ENCODE measurements at regions not wholly inside any gene's neighbourhood (a gene's known extent, or its start where the extent isn't known, plus 50 kb on each side); places are given as distances from the start of the nearest gene placed in this dataset.
A peak's percentile ranks its signal among the peaks of the same experiment; 100 is the strongest.
"Not testable (repeated sequence)": the region's sequence is repeated elsewhere in the genome, so short reads cannot be mapped to it uniquely, and the experiment has no call there.

- Histone ChIP-seq H3K4me3 (ENCODE audit: insufficient read depth, low read depth, low read length) (no peak overlapping the region), H3K27me3 (ENCODE audit: control insufficient read depth, insufficient read depth, low read length) (no peaks in the 10 kb centered on the region), H3K36me3 (replicated peaks; ENCODE audit: control insufficient read depth, insufficient read depth, low read length) (no peaks in the 10 kb centered on the region)
- no peak for DNase-seq
These were observed 169.7 kb downstream of the TMEM47 start for GRCh38 chrX:34487364-34487763.

- DNase-seq: no peak
- no peaks in the 10 kb centered on the region for H3K36me3 ChIP-seq (replicated peaks; ENCODE audit: control insufficient read depth, insufficient read depth, low read length)
- no peak overlapping the region for H3K4me3 ChIP-seq (ENCODE audit: insufficient read depth, low read depth, low read length)
- no peaks in the 10 kb centered on the region for H3K27me3 ChIP-seq (ENCODE audit: control insufficient read depth, insufficient read depth, low read length)
These were observed 173.1 kb downstream of the TMEM47 start for GRCh38 chrX:34483980-34484379.

- no peak for DNase-seq
- Histone ChIP-seq H3K36me3 (replicated peaks; ENCODE audit: control insufficient read depth, insufficient read depth, low read length) (no peaks in the 10 kb centered on the region), H3K4me3 (ENCODE audit: insufficient read depth, low read depth, low read length) (no peak overlapping the region), H3K27me3 (ENCODE audit: control insufficient read depth, insufficient read depth, low read length) (no peaks in the 10 kb centered on the region)
These were observed 186.6 kb downstream of the TMEM47 start for GRCh38 chrX:34470507-34470906.

GRCh38 chrX:34467437-34467836, 189.6 kb downstream of the TMEM47 start:
- H3K36me3 ChIP-seq (replicated peaks; ENCODE audit: control insufficient read depth, insufficient read depth, low read length): no peaks in the 10 kb centered on the region

GRCh38 chrX:34463220-34463619, 193.9 kb downstream of the TMEM47 start:
- not testable (repeated sequence) for H3K27me3 ChIP-seq (ENCODE audit: control insufficient read depth, insufficient read depth, low read length); H3K4me3 ChIP-seq (ENCODE audit: insufficient read depth, low read depth, low read length); H3K36me3 ChIP-seq (replicated peaks; ENCODE audit: control insufficient read depth, insufficient read depth, low read length); DNase-seq

More at GRCh38 chrX:34467437-34467836, 189.6 kb downstream of the TMEM47 start:
- Histone ChIP-seq H3K27me3 (ENCODE audit: control insufficient read depth, insufficient read depth, low read length) (no peaks in the 10 kb centered on the region), H3K4me3 (ENCODE audit: insufficient read depth, low read depth, low read length) (no peak overlapping the region)
- DNase-seq: no peak

GRCh38 chrX:34457850-34458249, 199.2 kb downstream of the TMEM47 start:
- not testable (repeated sequence) for DNase-seq; H3K27me3 ChIP-seq (ENCODE audit: control insufficient read depth, insufficient read depth, low read length); H3K4me3 ChIP-seq (ENCODE audit: insufficient read depth, low read depth, low read length); H3K36me3 ChIP-seq (replicated peaks; ENCODE audit: control insufficient read depth, insufficient read depth, low read length)

- no peak overlapping the region for H3K4me3 ChIP-seq (ENCODE audit: insufficient read depth, low read depth, low read length)
- DNase-seq: no peak
- no peaks in the 10 kb centered on the region for H3K36me3 ChIP-seq (replicated peaks; ENCODE audit: control insufficient read depth, insufficient read depth, low read length)
- no peaks in the 10 kb centered on the region for H3K27me3 ChIP-seq (ENCODE audit: control insufficient read depth, insufficient read depth, low read length)
These were observed 219.5 kb downstream of the TMEM47 start for GRCh38 chrX:34437586-34437985.

GRCh38 chrX:34426334-34426733, 230.8 kb downstream of the TMEM47 start:
- peak; percentile 30 for DNase-seq
- Histone ChIP-seq H3K36me3 (replicated peaks; ENCODE audit: control insufficient read depth, insufficient read depth, low read length) (no peaks in the 10 kb centered on the region), H3K27me3 (ENCODE audit: control insufficient read depth, insufficient read depth, low read length) (no peaks in the 10 kb centered on the region), H3K4me3 (ENCODE audit: insufficient read depth, low read depth, low read length) (no peak overlapping the region)

GRCh38 chrX:34406580-34406979, 250.5 kb downstream of the TMEM47 start:
- no peak for DNase-seq
- H3K27me3 ChIP-seq (ENCODE audit: control insufficient read depth, insufficient read depth, low read length): no peaks in the 10 kb centered on the region
- no peak overlapping the region for H3K4me3 ChIP-seq (ENCODE audit: insufficient read depth, low read depth, low read length)
- no peaks in the 10 kb centered on the region for H3K36me3 ChIP-seq (replicated peaks; ENCODE audit: control insufficient read depth, insufficient read depth, low read length)

- H3K27me3 ChIP-seq (ENCODE audit: control insufficient read depth, insufficient read depth, low read length): no peaks in the 10 kb centered on the region
- H3K4me3 ChIP-seq (ENCODE audit: insufficient read depth, low read depth, low read length): no peak overlapping the region
- DNase-seq: no peak
- H3K36me3 ChIP-seq (replicated peaks; ENCODE audit: control insufficient read depth, insufficient read depth, low read length): no peaks in the 10 kb centered on the region
These were observed 252.6 kb downstream of the TMEM47 start for GRCh38 chrX:34404386-34405070.

GRCh38 chrX:34401411-34401810, 255.7 kb downstream of the TMEM47 start:
- H3K27me3 ChIP-seq (ENCODE audit: control insufficient read depth, insufficient read depth, low read length): no peaks in the 10 kb centered on the region
- H3K36me3 ChIP-seq (replicated peaks; ENCODE audit: control insufficient read depth, insufficient read depth, low read length): no peaks in the 10 kb centered on the region
- H3K4me3 ChIP-seq (ENCODE audit: insufficient read depth, low read depth, low read length): no peak overlapping the region
- DNase-seq: no peak

- H3K36me3 ChIP-seq (replicated peaks; ENCODE audit: control insufficient read depth, insufficient read depth, low read length): no peaks in the 10 kb centered on the region
- H3K27me3 ChIP-seq (ENCODE audit: control insufficient read depth, insufficient read depth, low read length): no peaks in the 10 kb centered on the region
- DNase-seq: no peak
- no peak overlapping the region for H3K4me3 ChIP-seq (ENCODE audit: insufficient read depth, low read depth, low read length)
These were observed 250.3 kb upstream of the FAM47A start for GRCh38 chrX:34382416-34382815.

GRCh38 chrX:34381241-34381640, 249.1 kb upstream of the FAM47A start:
- Histone ChIP-seq H3K36me3 (replicated peaks; ENCODE audit: control insufficient read depth, insufficient read depth, low read length) (no peaks in the 10 kb centered on the region), H3K27me3 (ENCODE audit: control insufficient read depth, insufficient read depth, low read length) (no peaks in the 10 kb centered on the region), H3K4me3 (ENCODE audit: insufficient read depth, low read depth, low read length) (no peak overlapping the region)
- no peak for DNase-seq

- Histone ChIP-seq H3K27me3 (ENCODE audit: control insufficient read depth, insufficient read depth, low read length) (no peaks in the 10 kb centered on the region), H3K4me3 (ENCODE audit: insufficient read depth, low read depth, low read length) (no peak overlapping the region), H3K36me3 (replicated peaks; ENCODE audit: control insufficient read depth, insufficient read depth, low read length) (no peaks in the 10 kb centered on the region)
- no peak for DNase-seq
These were observed 247.8 kb upstream of the FAM47A start for GRCh38 chrX:34379891-34380290.

GRCh38 chrX:34377645-34378044, 245.5 kb upstream of the FAM47A start:
- DNase-seq: no peak
- no peaks in the 10 kb centered on the region for H3K27me3 ChIP-seq (ENCODE audit: control insufficient read depth, insufficient read depth, low read length)
- no peaks in the 10 kb centered on the region for H3K36me3 ChIP-seq (replicated peaks; ENCODE audit: control insufficient read depth, insufficient read depth, low read length)
- H3K4me3 ChIP-seq (ENCODE audit: insufficient read depth, low read depth, low read length): no peak overlapping the region

GRCh38 chrX:34371754-34372153, 239.6 kb upstream of the FAM47A start:
- no peaks in the 10 kb centered on the region for H3K27me3 ChIP-seq (ENCODE audit: control insufficient read depth, insufficient read depth, low read length)
- H3K4me3 ChIP-seq (ENCODE audit: insufficient read depth, low read depth, low read length): no peak overlapping the region
- no peak for DNase-seq
- H3K36me3 ChIP-seq (replicated peaks; ENCODE audit: control insufficient read depth, insufficient read depth, low read length): no peaks in the 10 kb centered on the region
